HS-5 (cell line): ENCODE measurements at regions not wholly inside any gene's neighbourhood (a gene's known extent, or its start where the extent isn't known, plus 50 kb on each side); places are given as distances from the start of the nearest gene placed in this dataset.

Experiments
- DNase-seq: peaks from one replicate; pipeline ENCODE4 v3.0.0-alpha.2; 2012; ENCODE audit warnings: low read depth

DNA sequence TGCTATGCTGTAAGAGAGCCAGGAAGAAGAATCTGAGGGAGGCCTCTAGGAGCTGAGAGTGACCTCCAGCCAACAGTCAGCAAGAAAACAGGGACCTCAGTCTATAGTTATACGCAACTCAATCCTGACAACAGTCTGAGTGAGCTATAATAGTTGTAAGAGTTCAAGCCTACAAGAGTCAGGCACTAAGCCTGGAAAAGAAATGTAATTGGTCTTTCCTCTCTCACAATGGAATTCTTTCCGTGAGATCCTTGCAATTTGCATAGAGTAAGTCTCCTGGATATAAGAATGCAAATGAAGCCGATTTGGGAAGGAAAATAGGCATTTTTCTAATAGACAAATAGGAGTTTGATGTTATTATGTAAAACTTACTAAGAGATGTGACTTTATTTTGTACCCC lies 1332.6 kb upstream of the CELF4 start:
- DNase-seq, result no peak

DNA sequence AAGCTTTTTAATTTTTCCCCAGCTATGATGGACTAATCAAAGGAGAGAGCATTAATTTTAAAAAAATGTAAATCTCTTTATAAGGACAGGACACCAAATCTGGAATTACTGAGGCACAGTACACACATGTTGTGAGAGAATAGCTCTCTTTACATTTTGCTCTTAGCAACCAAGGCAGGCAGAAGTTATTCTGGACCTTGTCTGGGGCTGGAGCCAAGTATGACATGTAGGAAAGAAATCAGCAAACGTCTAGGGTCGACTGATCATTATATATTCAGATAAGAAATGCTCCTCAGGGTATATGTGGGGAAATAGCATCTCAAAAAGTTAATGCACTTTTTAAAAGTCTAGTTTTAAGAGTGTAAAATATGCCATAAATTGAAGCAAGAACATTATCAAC lies 1330.0 kb upstream of the CELF4 start:
- DNase-seq, result no peak

DNA sequence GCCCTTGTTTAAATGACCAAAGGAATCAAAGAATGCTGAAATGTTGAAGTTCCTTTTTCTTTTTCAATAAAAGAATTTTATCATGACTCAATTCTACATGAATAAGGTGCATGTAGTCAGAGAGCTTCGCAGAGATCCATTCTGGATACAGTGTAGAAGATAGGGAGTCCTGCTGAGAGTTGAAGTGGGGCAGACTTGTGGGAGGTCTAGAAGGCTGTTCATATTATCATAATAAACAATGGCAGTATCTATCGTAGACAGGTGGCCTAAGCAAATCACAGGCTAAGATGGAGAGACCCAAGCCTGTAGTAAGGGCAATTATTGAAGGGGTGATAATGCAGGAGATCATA lies 1322.0 kb upstream of the CELF4 start:
- no peak for DNase-seq

DNA sequence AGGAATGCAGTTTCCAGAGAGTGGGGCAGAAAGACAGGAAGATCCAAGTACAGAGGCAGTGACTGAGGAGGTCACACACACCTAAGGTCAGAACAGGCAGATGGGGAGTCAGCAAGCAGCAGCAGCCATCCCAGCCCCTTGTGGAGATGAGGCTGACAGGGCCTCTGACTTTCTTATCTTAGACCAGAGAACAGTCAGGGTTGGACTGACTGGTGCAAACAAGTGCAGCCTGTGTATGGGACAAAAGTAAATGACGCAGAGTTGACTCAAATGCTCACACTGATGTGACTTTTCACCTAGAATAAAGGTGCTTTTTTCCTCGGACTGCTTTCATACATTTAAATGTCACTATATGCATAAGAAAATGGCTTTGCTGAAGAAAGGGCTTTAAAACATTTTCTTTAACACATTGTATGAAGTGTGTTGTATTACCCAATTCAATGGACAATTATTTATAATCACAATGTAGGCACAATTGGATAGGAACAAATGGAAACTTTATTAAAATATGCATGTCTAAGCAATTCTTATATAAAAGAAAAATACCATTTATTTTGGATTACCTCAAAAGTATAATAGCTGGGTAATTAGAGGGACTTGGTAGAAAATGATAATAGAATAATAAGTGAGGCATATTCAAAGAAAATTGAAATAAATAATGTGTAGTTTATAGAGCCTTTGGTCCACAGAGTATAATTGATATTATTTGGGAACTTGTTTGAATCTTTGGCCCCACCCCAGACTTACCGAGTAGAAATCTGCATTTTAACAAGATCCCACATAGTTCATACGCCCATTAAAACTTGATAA lies 1321.5 kb upstream of the CELF4 start:
- no peak for DNase-seq

DNA sequence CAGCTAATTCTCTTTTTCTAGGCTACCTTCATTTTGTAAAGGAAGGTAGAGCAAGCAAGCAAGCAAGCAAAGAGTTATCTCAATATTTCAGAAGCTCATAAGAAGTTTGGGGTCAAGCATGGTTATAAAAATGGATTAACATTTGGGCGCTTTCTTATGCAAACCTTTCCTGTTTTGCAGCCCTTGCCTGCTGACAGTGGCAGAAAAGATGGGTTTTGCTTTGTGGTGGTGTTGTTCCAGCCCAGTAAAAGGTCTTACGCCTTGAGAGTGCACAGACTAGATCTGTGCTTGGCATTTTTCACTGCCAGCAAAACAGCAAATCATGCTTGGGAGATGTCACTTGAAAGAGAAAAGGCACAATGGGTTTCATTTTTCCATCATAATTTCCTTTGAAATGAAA lies 1320.6 kb upstream of the CELF4 start:
- no peak for DNase-seq

DNA sequence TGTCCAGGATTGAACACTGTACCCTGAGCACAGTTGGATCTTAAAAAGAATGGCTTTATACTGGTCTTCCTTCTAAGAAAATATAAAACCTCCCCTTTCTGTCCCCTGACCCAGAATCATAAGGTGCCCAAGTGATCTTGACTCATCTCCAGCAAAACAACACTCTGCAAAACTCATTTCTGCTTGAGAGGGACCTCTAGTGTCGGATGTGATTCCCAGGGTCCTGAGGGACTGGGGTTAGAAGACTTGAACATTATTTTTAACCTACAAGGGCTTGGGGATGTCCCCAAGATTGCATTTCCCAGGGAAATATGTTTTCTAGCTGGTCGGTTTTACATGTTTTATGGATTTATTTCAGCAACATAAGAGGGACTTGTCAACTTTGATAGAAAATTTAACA lies 1318.5 kb upstream of the CELF4 start:
- DNase-seq, result no peak

DNA sequence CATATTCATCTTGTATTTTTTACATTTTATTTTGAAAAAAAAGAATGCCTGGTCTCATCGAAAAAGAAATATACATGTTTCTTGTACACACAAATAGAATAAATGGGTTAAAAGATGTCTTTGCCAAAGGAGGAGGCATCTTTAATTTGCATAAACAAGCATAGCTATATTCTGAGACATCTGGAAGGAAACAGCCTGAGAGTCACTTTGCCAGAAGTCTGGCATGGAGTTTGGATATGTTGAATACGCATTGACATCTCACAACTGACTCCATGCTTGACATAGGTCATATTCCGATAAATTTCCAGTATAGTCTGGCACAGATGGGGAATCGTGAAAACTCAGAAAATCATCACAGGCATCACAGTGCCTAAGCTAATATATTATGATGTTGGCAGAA lies 1317.5 kb upstream of the CELF4 start:
- no peak for DNase-seq

DNA sequence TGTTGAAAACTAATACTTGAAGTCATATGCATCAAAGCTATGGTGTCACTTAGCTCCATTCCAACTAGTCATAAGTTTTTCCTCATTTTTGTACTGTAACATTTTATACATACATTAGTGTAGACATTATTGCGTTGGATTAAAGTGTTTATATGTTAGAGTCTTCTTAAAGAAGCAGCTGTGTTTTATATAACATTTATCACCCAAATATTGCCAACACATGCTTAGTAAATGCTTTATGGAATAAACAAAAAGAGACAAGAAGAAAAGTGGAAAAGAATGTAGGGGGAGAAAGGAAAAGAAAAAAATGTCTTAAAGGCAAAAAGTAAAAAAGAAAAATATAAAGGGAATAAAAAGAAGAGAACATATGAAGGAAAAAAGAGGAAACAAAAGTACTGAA lies 1314.3 kb upstream of the CELF4 start:
- DNase-seq, result no peak

DNA sequence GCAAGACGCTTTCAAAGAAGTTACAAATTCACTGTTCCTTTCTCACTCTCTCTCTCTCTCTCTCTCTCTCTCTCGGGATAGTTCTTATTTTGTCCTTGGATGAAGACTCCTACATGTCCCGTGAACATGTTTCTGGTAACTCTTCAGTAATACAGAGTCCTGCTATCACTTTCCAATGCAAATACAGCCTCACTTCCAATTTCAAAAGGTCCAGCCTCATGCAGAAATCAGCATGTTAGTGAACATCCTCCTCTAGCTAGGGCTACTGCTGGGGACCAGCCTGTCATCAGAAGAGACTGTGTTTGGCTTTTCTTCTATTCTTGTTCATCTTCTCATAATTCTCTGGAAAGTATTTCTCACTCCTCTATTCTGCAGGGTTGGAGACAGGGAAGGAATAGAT lies 1306.7 kb upstream of the CELF4 start:
- DNase-seq, result no peak

DNA sequence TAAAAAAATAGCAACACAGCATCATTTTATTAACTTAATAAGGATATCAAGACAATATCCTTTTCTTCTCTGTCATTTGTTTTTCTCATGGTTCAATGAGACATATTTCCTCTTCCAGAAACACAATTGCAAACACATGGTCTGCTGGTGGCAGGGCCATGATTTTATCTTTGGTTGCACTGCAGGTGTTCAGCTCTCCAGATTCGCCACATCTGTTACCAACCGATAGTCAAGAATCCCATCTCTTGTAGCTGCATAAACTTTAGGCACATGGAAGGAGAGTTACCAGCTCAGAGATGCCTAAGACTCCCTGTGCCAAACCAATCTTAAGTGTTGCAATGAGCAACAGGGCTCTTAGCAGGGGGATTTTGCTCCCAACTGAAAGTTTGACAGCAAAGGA lies 1303.2 kb upstream of the CELF4 start:
- no peak for DNase-seq

DNA sequence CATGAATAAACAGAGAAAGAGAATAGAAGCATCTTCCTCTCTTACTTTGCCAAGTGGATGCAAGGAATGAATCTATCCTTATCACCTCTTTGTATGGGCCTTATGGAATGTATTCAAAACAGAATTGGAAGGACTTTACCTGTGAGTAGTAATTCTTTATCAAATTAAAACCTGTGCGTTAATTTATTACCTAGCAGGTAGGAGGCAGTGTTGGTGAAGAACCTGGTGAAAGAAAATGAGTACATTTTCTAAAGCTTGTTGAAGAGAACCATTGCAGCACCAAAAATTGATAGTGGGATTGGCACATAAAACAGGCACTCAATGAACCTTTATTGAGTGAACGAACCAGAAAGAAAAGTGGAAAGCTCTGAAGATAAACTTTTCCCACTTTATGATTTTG lies 1302.1 kb upstream of the CELF4 start:
- no peak for DNase-seq

DNA sequence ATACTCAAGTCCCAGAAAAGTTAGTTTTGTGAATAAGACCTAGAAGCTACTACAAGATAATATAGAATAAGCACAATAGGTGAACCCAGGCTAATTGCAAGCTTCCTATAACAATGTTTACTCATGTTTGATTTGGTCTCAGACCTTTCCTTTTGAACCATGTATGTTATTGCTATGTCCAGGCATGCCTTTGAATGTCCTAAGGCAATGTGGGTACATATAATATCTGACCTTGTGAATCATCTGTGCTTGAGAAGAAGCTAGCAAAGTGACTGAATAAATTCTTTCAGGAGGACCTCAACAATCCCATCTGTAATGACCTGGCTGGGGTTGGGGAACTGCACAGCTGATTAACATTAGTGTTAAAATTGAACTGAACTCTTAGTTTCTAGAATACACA lies 1285.9 kb upstream of the CELF4 start:
- DNase-seq, result no peak

DNA sequence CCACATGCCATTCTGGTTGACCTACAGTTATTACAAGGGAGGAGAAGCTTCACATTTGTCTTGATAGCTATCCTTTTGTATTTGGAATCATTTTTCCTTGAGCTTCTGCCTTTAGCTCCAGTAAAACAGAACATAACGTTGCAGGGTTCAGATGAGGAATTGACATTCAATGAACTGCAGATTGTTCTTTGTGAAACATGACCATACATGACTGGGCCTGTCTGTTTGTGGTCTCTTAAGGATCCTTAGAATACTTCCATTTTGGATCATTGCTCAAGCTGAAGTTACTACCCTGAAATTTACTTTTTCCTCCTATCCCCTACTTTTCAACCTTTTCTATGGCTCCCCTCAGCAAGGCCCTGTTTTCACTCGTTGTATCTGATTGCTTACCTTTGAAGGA lies 1281.7 kb upstream of the CELF4 start:
- no peak for DNase-seq

DNA sequence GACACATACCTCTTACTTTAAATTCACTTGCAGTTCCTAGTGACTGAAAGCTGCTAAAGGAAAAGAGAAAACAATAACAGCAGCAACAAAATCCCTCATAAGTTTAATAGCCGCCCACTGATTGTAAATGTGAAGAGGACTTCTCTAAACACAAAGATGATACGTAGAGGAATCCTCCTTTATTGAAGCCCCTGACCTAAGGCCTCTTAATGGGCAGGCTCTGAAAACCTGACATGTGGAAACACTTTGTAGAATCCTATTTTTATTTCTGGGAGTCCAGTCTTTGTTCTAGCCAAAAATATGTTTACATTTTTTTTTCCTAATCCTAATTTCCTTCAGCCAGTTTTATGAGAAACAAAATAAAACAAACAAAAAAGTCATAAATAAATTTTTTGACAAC lies 1277.7 kb upstream of the CELF4 start:
- DNase-seq, result no peak

DNA sequence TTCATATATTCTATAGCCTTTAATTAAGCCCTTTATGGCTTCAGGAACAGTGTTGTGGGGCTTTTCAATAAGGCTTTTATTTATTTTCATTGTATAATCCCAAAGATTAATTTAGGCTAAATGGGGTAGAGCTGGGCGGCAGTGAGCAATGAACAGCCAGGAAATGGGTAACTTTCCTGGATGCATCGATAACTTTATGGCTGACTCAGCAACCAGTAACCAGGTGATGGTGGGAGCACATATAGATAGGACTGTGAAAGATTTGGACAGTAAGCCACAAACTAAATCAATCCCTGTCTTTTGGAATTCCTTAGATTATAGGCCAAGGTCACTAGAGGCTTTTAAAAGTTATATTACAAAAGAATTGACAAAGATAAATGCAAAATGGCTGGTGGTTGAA lies 1260.6 kb upstream of the CELF4 start:
- no peak for DNase-seq

DNA sequence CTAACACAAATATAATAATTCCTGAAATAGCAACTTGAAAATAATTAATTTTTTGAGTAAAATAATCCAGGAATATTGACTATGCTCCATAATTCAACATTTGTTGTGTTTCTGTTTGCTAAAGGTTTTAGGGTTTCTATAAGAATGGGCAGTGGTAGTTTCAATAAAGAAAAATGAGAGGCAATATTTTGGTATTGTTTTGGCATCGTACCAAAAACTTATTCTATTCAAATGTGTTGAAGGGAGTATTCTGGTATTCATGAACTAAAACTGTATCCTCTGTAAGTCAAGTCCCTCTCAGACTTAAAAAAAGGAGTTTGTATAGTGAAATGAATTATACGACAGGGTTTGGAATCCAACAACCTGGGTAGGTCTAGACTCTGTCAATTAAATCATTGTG lies 1245.6 kb upstream of the CELF4 start:
- no peak for DNase-seq

DNA sequence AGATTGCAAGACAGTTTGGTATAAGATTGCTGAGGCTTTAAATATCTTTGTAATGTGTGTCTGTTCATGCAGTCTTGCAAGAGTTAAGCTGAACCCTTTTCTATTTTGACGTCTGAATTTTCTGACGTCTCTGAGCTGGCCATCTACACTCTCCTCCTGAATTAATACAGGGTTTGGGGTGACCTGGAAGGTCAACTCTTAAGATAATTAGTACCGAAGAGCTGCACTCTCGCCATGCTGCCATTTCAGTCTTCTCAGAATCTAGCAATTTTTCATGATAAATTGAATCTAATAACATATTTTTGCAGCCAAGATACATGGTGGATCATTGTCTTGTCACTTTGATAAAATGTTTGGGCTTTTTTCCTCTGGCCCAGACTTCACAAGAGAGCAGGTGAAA lies 1245.2 kb upstream of the CELF4 start:
- no peak for DNase-seq

DNA sequence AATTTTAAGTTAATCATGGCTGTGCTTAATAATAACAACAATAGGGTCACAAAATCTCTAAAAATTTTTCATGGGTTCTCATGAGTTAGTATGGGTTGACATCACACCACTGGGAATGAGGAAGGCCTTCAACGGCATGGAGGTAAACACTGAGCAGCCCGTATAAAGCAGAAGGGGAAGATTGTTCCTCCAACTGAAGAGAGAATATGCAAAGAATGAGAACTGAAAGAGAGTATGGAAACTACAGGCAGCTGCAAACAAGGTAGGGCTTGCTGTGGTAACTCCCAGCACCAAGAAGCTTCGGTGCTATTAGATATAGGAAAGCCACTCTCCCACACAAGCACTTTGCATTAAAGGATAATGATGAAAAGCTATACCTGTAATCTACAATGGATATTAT lies 1242.3 kb upstream of the CELF4 start:
- no peak for DNase-seq

DNA sequence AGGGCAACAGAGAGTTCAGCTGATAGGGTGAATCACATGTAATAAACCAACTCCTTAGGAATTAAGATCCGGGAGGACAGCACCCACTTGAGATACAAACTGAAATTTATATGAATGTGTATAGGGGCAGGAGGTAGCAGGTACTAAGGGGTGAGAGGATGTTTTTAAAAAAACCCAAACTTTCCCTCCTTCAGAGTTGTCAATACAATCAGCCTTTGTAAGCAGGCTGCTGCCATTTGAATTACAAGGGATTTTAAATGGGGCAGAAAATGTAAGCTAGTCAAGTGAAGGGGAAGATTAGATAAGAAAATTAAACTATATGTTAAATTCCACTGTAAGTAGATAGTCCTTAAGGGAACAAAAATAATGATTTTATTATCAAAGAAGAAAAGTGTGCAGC lies 1239.7 kb upstream of the CELF4 start:
- DNase-seq, result no peak

DNA sequence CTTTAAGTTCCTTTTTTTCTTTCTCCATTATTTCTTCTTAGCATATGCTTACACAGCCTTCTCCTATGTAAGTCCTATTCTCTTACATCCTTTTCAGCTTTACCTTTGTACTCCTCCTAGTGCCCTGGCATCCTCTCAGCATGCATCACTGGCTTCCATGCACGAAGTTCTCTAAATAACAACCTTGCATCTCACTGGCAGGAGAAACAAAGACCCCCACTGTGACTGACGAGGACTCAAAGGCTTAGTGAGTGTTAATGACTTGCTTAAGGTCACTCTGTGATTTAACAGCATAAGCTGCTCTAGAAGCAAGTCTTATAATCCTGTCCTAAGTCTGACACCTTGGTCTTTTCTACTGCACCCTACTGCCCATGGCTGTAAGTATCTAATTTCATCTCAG lies 1236.0 kb upstream of the CELF4 start:
- DNase-seq, result no peak

DNA sequence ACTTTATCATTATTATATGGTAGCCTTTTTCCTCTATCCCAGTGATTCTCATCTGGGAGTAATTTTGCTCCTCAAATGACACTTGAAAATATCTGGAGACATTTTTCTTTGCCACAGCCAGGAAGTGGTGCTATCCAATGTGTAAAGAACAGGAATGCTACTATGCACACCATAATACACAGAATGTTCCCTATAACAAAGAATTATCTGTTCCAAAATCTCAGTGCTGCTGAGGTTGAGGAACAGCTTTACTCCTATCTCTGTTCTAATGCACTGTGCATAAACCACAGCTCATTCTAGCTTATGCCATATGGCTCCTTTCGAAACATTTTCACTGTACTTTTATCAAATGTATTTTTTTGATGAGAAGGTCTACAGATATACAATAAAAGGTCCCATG lies 1231.2 kb upstream of the CELF4 start:
- DNase-seq, result no peak

DNA sequence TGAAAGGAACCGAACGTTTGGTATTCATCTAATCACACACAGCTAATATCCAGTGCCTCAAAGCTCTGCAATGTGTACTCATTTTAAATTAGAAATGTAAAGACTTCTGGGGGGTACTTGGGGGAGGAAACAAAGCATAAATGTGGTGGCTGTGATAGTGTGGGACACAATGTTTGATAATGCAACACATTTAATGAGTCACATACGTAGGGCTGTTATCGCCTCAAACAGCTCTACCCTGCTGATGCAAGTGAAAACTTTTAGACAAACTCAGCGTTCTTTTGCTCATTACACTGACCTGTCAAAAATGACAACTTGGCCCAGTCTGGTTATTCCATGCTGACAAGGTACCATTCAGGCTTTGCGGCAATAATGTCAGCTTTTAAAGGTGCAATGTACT lies 1227.1 kb upstream of the CELF4 start:
- no peak for DNase-seq

DNA sequence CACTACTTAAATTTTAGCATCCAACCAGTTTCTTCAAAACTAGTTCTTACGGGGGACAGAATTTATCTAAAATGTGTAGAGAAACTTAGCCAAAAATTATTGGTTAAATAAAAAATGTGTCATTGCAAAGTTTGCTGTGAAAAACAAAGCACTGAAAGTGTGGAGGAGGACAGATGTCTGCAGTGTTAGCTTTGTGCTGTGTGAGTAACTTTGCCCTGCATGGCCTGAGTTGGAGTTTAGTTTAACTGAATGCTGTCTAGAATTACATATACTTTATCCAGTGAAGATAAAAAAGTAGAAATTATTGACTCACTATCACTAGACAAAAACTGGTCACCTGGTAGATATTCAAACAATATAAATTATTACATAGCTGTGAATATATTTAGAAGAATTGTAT lies 1225.2 kb upstream of the CELF4 start:
- DNase-seq, result no peak

DNA sequence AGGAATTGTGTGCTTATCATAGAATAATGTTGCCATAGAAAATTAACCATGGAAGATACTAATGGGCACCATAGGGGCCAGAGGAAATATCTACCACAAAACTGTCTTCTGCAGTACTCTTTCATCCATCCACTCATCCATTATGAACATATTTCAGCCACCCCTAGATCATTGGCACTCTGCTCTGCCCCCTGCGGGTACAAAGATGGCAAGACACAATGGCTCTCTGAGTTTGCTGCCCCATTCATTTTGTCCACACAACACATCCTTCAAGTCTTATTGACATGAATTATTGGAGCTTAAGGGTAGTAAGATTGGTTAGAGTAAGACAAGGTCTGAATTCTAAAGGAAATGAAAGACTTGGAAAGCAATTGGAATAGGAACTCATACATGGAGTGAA lies 1224.7 kb upstream of the CELF4 start:
- no peak for DNase-seq

DNA sequence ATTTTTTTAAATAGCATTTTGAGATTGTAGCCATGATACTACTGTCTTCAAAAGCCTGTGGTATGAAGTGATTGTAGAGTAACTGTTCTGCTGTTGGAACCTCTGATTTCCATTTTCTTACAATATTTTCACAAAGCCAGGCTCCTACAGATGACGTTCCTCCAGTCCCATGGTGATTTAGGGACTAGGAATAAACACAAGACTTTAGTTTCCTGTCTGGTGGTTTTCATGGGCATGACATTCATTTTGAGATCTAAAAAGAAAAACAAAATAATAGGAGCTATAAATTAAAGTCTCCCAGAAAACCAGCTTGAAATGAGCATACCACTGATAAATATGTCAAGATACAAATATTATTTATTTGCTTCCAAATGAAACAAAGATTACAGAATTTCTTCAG lies 1223.5 kb upstream of the CELF4 start:
- DNase-seq, result no peak
